Pancreas (tissue), 10 donors: ENCODE measurements at regions not wholly inside any gene's neighbourhood (a gene's known extent, or its start where the extent isn't known, plus 50 kb on each side); places are given as distances from the start of the nearest gene placed in this dataset.

Experiments
- ATAC-seq, 4 donors: fragments of 200-7000 bp; cut with Tn5 transposase; one replicate each; pipeline versions ENCODE4 v1.8.0 to v1.9.1; 2020; ENCODE audit warnings: mild to moderate bottlenecking in 4 of 4, moderate library complexity in 4 of 4
- DNase-seq, 6 donors: peaks; one replicate each; pipeline ENCODE4 v3.0.0-alpha.2; 2020
- FAIRE-seq: peaks from 2 replicates; lab custom pipeline; 2012; peaks lifted over from hg19 to GRCh38; lab: Jason Lieb, UNC
- H3K27ac ChIP-seq, 4 donors: fragments of 200-600 bp; sonication (generic); 1 replicate in 3 of 4; 2 replicates in 1 of 4; pipeline versions ENCODE4 v1.5.0 to v1.8.0; 2020
- H3K27me3 ChIP-seq, 4 donors: fragments of 200-600 bp; one replicate each; pipeline ENCODE4 v1.8.0; 2021
- H3K36me3 ChIP-seq, 3 donors: fragments of 200-600 bp; sonication (generic) in 1 of 3; one replicate each; pipeline versions ENCODE4 v1.5.0 to v1.8.0; 2020 to 2021
- H3K4me1 ChIP-seq, 3 donors: fragments of 200-600 bp; one replicate each; pipeline ENCODE4 v1.8.0; 2021
- H3K4me3 ChIP-seq, 4 donors: fragments of 200-600 bp; sonication (generic) in 2 of 4; one replicate each; pipeline versions ENCODE4 v1.5.0 to v1.8.0; 2020 to 2021
- H3K9me3 ChIP-seq, 4 donors: fragments of 200-600 bp; one replicate each; pipeline ENCODE4 v1.8.0; 2021
- CTCF ChIP-seq, 4 donors: fragments of 200-600 bp; sonication (generic) in 3 of 4; IDR thresholded peaks; one replicate each; pipeline versions ENCODE4 v1.5.0 to v1.8.0; 2021; ENCODE audit warnings: antibody characterized with exemption in 4 of 4
- WGBS, 2 donors: extraction: QIAGEN DNeasy Blood & Tissue Kit; methylation state at CpG; one replicate each; pipeline ENCODE4 v1.1.7; 2013; 5-methylcytosine and 5-hydroxymethylcytosine counted together
- intact Hi-C, 3 donors: fragments of 100-400 bp; cut with DNase I; formaldehyde crosslinking; loops; one replicate each; pipeline versions ENCODE4 v1.11.1 to v1.14.2; 2022
- donor health status: healthy with polysubstance abuse.
- donor health status: DM: no; HTN: no; CAD: no; lungs with moderate emphysema.
- donor health status: DM: no; HTN: no; CAD: no.
- donor health status: control.
- donor health status: control.
- donor health status: Bipolar disorder and iron deficiency.
- donor health status: DM: yes; HTN: yes; CAD: no.
- donor health status: DM: no; HTN: no; CAD: no.
- donor health status: DM: no; HTN: no; CAD: no.
- donor health status: DM: yes; HTN: yes; CAD: no.

GRCh38 chr5:29939988-29940387 lies 1253.5 kb upstream of the CDH6 start:
- no peak for TF ChIP-seq CTCF (IDR thresholded peaks at IDR 0.05)
- 68 to 76% methylated on average over 1 of the region's 1 CpG for WGBS, 2 donors
- Histone ChIP-seq H3K36me3 (no peaks in the 10 kb centered on the region), H3K9me3 (no peaks in the 10 kb centered on the region), H3K4me1 (no peaks in the 10 kb centered on the region), H3K27me3 (no peaks in the 10 kb centered on the region), H3K4me3 (no peak overlapping the region), H3K27ac (no peak overlapping the region)
- no peak for ATAC-seq
- FAIRE-seq = no peak
- DNase-seq = no peak
- intact Hi-C loops = no loop called here

- DNase-seq (no peak), ATAC-seq (no peak), FAIRE-seq (no peak)
- Histone ChIP-seq H3K27me3 (no peaks in the 10 kb centered on the region), H3K4me1 (no peaks in the 10 kb centered on the region), H3K4me3 (no peak overlapping the region), H3K36me3 (no peaks in the 10 kb centered on the region), H3K9me3 (no peaks in the 10 kb centered on the region), H3K27ac (no peak overlapping the region)
- WGBS, 2 donors = 63 to 74% methylated on average over 1 of the region's 1 CpG
- no peak for TF ChIP-seq CTCF (IDR thresholded peaks at IDR 0.05)
- intact Hi-C loops = no loop called here
Measured at GRCh38 chr5:29935371-29935770, 1258.1 kb upstream of the CDH6 start.

GRCh38 chr5:29930316-29930715 lies 1263.2 kb upstream of the CDH6 start:
- Histone ChIP-seq H3K27ac (no peak overlapping the region), H3K4me3 (no peak overlapping the region), H3K9me3 (no peaks in the 10 kb centered on the region), H3K4me1 (no peaks in the 10 kb centered on the region), H3K27me3 (no peaks in the 10 kb centered on the region), H3K36me3 (no peaks in the 10 kb centered on the region)
- ATAC-seq = no peak
- WGBS, 2 donors = 28 to 41% methylated on average over 3 of the region's 3 CpGs
- no peak for FAIRE-seq
- TF ChIP-seq CTCF (IDR thresholded peaks at IDR 0.05) = no peak
- DNase-seq = no peak
- intact Hi-C loops = no loop called here

- no peak overlapping the region for H3K4me3 ChIP-seq
- FAIRE-seq = no peak
- WGBS, 2 donors = 35 to 40% methylated on average over 2 of the region's 2 CpGs
- H3K27ac ChIP-seq = no peak overlapping the region
- no peak for ATAC-seq
- no peaks in the 10 kb centered on the region for H3K36me3 ChIP-seq
- H3K9me3 ChIP-seq = no peaks in the 10 kb centered on the region
- no peak for DNase-seq
- no peak for TF ChIP-seq CTCF (IDR thresholded peaks at IDR 0.05)
- H3K27me3 ChIP-seq = no peaks in the 10 kb centered on the region
- H3K4me1 ChIP-seq = no peaks in the 10 kb centered on the region
- intact Hi-C loops = no loop called here
Measured at GRCh38 chr5:29924107-29924506, 1269.4 kb upstream of the CDH6 start.

GRCh38 chr5:29905626-29906353 lies 1287.7 kb upstream of the CDH6 start:
- ATAC-seq (no peak), DNase-seq (no peak), FAIRE-seq (no peak)

More at GRCh38 chr5:29905626-29906353, 1287.7 kb upstream of the CDH6 start:
- intact Hi-C loops = no loop called here
- Histone ChIP-seq H3K27ac (no peak overlapping the region), H3K27me3 (no peaks in the 10 kb centered on the region), H3K4me3 (no peak overlapping the region), H3K36me3 (no peaks in the 10 kb centered on the region), H3K9me3 (no peaks in the 10 kb centered on the region), H3K4me1 (no peaks in the 10 kb centered on the region)
- no peak for TF ChIP-seq CTCF (IDR thresholded peaks at IDR 0.05)
- WGBS, 2 donors = 65 to 67% methylated on average over 15 of the region's 15 CpGs
